Renal pelvis (tissue), 1 donor: ENCODE measurements at regions not wholly inside any gene's neighbourhood (a gene's known extent, or its start where the extent isn't known, plus 50 kb on each side); places are given as distances from the start of the nearest gene placed in this dataset.
A peak's percentile ranks its signal among the peaks of the same experiment; 100 is the strongest.
"Not testable (repeated sequence)": the region's sequence is repeated elsewhere in the genome, so short reads cannot be mapped to it uniquely, and the experiment has no call there.

Experiments used
- DNase-seq: peaks from one replicate; pipeline ENCODE4 v3.0.0-alpha.2; 2013

- DNase-seq = no peak
Measured at GRCh38 chr3:132084982-132085381, 50.2 kb upstream of the CPNE4 start.

- DNase-seq = no peak
Measured at GRCh38 chr3:132087356-132087755, 52.5 kb upstream of the CPNE4 start.

- DNase-seq = no peak
Measured at GRCh38 chr3:132088291-132088690, 53.5 kb upstream of the CPNE4 start.

- DNase-seq = no peak
Measured at GRCh38 chr3:132090921-132091320, 56.1 kb upstream of the CPNE4 start.

- DNase-seq = no peak
Measured at GRCh38 chr3:132116601-132117000, 81.8 kb upstream of the CPNE4 start.

GRCh38 chr3:132117642-132118041 lies 82.8 kb upstream of the CPNE4 start:
- DNase-seq = no peak

GRCh38 chr3:132119531-132119930 lies 84.7 kb upstream of the CPNE4 start:
- DNase-seq = no peak

GRCh38 chr3:132124096-132124495 lies 89.3 kb upstream of the CPNE4 start:
- no peak for DNase-seq

GRCh38 chr3:132124651-132125284 lies 90.0 kb upstream of the CPNE4 start:
- DNase-seq = no peak

- DNase-seq = no peak
Measured at GRCh38 chr3:132134611-132135010, 99.8 kb upstream of the CPNE4 start.

- DNase-seq = no peak
Measured at GRCh38 chr3:132135628-132136333, 101.0 kb upstream of the CPNE4 start.

- no peak for DNase-seq
Measured at GRCh38 chr3:132136334-132136716, 101.5 kb upstream of the CPNE4 start.

- not testable (repeated sequence) for DNase-seq
Measured at GRCh38 chr3:132136902-132137301, 102.1 kb upstream of the CPNE4 start.

- no peak for DNase-seq
Measured at GRCh38 chr3:132145833-132146232, 111.0 kb upstream of the CPNE4 start.

- DNase-seq = no peak
Measured at GRCh38 chr3:132154619-132155018, 119.8 kb upstream of the CPNE4 start.

- no peak for DNase-seq
Measured at GRCh38 chr3:132159145-132159544, 124.3 kb upstream of the CPNE4 start.

GRCh38 chr3:132160198-132160597 lies 125.4 kb upstream of the CPNE4 start:
- DNase-seq = no peak

GRCh38 chr3:132161608-132162007 lies 126.8 kb upstream of the CPNE4 start:
- no peak for DNase-seq

GRCh38 chr3:132164469-132165092 lies 129.8 kb upstream of the CPNE4 start:
- DNase-seq = no peak

- DNase-seq = no peak
Measured at GRCh38 chr3:132167870-132168269, 133.1 kb upstream of the CPNE4 start.

GRCh38 chr3:132174500-132174899 lies 139.7 kb upstream of the CPNE4 start:
- DNase-seq = no peak

GRCh38 chr3:132180337-132180791 lies 136.8 kb upstream of the ACP3 start:
- DNase-seq = peak; percentile 47

- no peak for DNase-seq
Measured at GRCh38 chr3:132183811-132184210, 133.4 kb upstream of the ACP3 start.
